ENCODE measurements at regions not wholly inside any gene's neighbourhood (a gene's known extent, or its start where the extent isn't known, plus 50 kb on each side); places are given as distances from the start of the nearest gene placed in this dataset.

GRCh38 chr6:44062771-44063560 lies 64.3 kb downstream of the MRPL14 start:
- Mint-ChIP-seq H3K9me3 (no peaks in the 10 kb centered on the region), H3K4me1 (ENCODE audit: low read depth in 2 of 2) (peaks cover 24 to 33% of the 10 kb centered on the region in 2 donors), H3K4me3 (no peak overlapping the region), H3K27me3 (peaks cover 0 to 3% of the 10 kb centered on the region in 2 donors), H3K36me3 (no peaks in the 10 kb centered on the region), H3K27ac (no peak overlapping the region)
- no peak for DNase-seq (ENCODE audit: low spot score)
- no peak for ATAC-seq

- Mint-ChIP-seq H3K4me1 (ENCODE audit: low read depth in 2 of 2) (peaks cover 24 to 38% of the 10 kb centered on the region in 2 donors), H3K27me3 (peaks cover 0 to 3% of the 10 kb centered on the region in 2 donors), H3K27ac (no peak overlapping the region), H3K9me3 (no peaks in the 10 kb centered on the region), H3K4me3 (no peak overlapping the region), H3K36me3 (no peaks in the 10 kb centered on the region)
- ATAC-seq: no peak
- no peak for DNase-seq (ENCODE audit: low spot score)
These were observed 65.0 kb downstream of the MRPL14 start for GRCh38 chr6:44062105-44062770.

- DNase-seq (ENCODE audit: low spot score) (no peak), ATAC-seq (no peak)
- no peaks in the 10 kb centered on the region for H3K9me3 Mint-ChIP-seq
- H3K27ac Mint-ChIP-seq: no peak overlapping the region
- no peaks in the 10 kb centered on the region for H3K27me3 Mint-ChIP-seq
- no peak overlapping the region for H3K4me3 Mint-ChIP-seq
- H3K36me3 Mint-ChIP-seq: no peaks in the 10 kb centered on the region
- H3K4me1 Mint-ChIP-seq (ENCODE audit: low read depth in 2 of 2): peaks cover 24 to 32% of the 10 kb centered on the region in 2 donors
These were observed 65.7 kb downstream of the MRPL14 start for GRCh38 chr6:44061375-44062104.

- no peak for ATAC-seq
- no peaks in the 10 kb centered on the region for H3K27me3 Mint-ChIP-seq
- H3K4me1 Mint-ChIP-seq (ENCODE audit: low read depth in 2 of 2): peaks cover 24 to 32% of the 10 kb centered on the region in 2 donors
- no peak overlapping the region for H3K27ac Mint-ChIP-seq
- no peaks in the 10 kb centered on the region for H3K9me3 Mint-ChIP-seq
- H3K36me3 Mint-ChIP-seq: no peaks in the 10 kb centered on the region
- no peak overlapping the region for H3K4me3 Mint-ChIP-seq
- no peak for DNase-seq (ENCODE audit: low spot score)
These were observed 66.5 kb downstream of the MRPL14 start for GRCh38 chr6:44060612-44061374.

GRCh38 chr6:44059359-44060346 lies 67.6 kb downstream of the MRPL14 start:
- Mint-ChIP-seq H3K4me3 (peak overlapping the region; percentile 55), H3K27ac (peak overlapping the region; percentile 7 to 93), H3K36me3 (no peaks in the 10 kb centered on the region), H3K27me3 (no peaks in the 10 kb centered on the region), H3K9me3 (no peaks in the 10 kb centered on the region), H3K4me1 (ENCODE audit: low read depth in 2 of 2) (peaks cover 22 to 31% of the 10 kb centered on the region in 2 donors)
- DNase-seq (ENCODE audit: low spot score): no peak
- peak in 1 of 2 donors; percentile 3 for ATAC-seq

GRCh38 chr6:44058617-44059358 lies 68.5 kb downstream of the MRPL14 start:
- Mint-ChIP-seq H3K27me3 (peaks cover 0 to 3% of the 10 kb centered on the region in 2 donors), H3K27ac (peak overlapping the region; percentile 7 to 93), H3K4me1 (ENCODE audit: low read depth in 2 of 2) (peaks cover 16 to 26% of the 10 kb centered on the region in 2 donors), H3K36me3 (no peaks in the 10 kb centered on the region), H3K4me3 (peak overlapping the region; percentile 55), H3K9me3 (no peaks in the 10 kb centered on the region)
- peak; percentile 83 for DNase-seq (ENCODE audit: low spot score)
- ATAC-seq: peak; percentile 88 to 94

GRCh38 chr6:44057931-44058616 lies 69.2 kb downstream of the MRPL14 start:
- ATAC-seq (no peak), DNase-seq (ENCODE audit: low spot score) (no peak)
- peak overlapping the region; percentile 7 to 93 for H3K27ac Mint-ChIP-seq

GRCh38 chr6:44057238-44057930 lies 69.9 kb downstream of the MRPL14 start:
- H3K27me3 Mint-ChIP-seq: peaks cover 0 to 3% of the 10 kb centered on the region in 2 donors
- peaks cover 16 to 30% of the 10 kb centered on the region in 2 donors for H3K4me1 Mint-ChIP-seq (ENCODE audit: low read depth in 2 of 2)
- H3K27ac Mint-ChIP-seq: peak overlapping the region in 1 of 2 donors; percentile 14
- no peaks in the 10 kb centered on the region for H3K36me3 Mint-ChIP-seq
- no peaks in the 10 kb centered on the region for H3K9me3 Mint-ChIP-seq
- H3K4me3 Mint-ChIP-seq: no peak overlapping the region
- DNase-seq (ENCODE audit: low spot score) (no peak), ATAC-seq (no peak)

More at GRCh38 chr6:44057931-44058616, 69.2 kb downstream of the MRPL14 start:
- Mint-ChIP-seq H3K9me3 (no peaks in the 10 kb centered on the region), H3K4me1 (ENCODE audit: low read depth in 2 of 2) (peaks cover 16 to 26% of the 10 kb centered on the region in 2 donors), H3K4me3 (peak overlapping the region; percentile 55), H3K27me3 (peaks cover 0 to 3% of the 10 kb centered on the region in 2 donors), H3K36me3 (no peaks in the 10 kb centered on the region)

GRCh38 chr6:44056392-44057237 lies 70.6 kb downstream of the MRPL14 start:
- H3K9me3 Mint-ChIP-seq: no peaks in the 10 kb centered on the region
- H3K27ac Mint-ChIP-seq: no peak overlapping the region
- H3K27me3 Mint-ChIP-seq: peaks cover 0 to 3% of the 10 kb centered on the region in 2 donors
- no peak for DNase-seq (ENCODE audit: low spot score)
- ATAC-seq: no peak
- H3K4me3 Mint-ChIP-seq: no peak overlapping the region
- peaks cover 16 to 34% of the 10 kb centered on the region in 2 donors for H3K4me1 Mint-ChIP-seq (ENCODE audit: low read depth in 2 of 2)
- no peaks in the 10 kb centered on the region for H3K36me3 Mint-ChIP-seq

GRCh38 chr6:44054721-44055559 lies 72.3 kb downstream of the MRPL14 start:
- Mint-ChIP-seq H3K27ac (no peak overlapping the region), H3K9me3 (no peaks in the 10 kb centered on the region), H3K27me3 (peaks cover 0 to 3% of the 10 kb centered on the region in 2 donors), H3K4me3 (no peak overlapping the region), H3K4me1 (ENCODE audit: low read depth in 2 of 2) (peaks cover 16 to 31% of the 10 kb centered on the region in 2 donors), H3K36me3 (no peaks in the 10 kb centered on the region)
- DNase-seq (ENCODE audit: low spot score): peak; percentile 49
- no peak for ATAC-seq
